Stimulated activated naive B cell treated with anti-CD40 and anti-IgM and Interleukin-4, amounts not matched to agents 10 μg/mL and 1 μg/mL and 100 μg/mL, for 72 hours (primary cell): ENCODE measurements at regions not wholly inside any gene's neighbourhood (a gene's known extent, or its start where the extent isn't known, plus 50 kb on each side); places are given as distances from the start of the nearest gene placed in this dataset.
"Not testable (repeated sequence)": the region's sequence is repeated elsewhere in the genome, so short reads cannot be mapped to it uniquely, and the experiment has no call there.

Experiments
- ATAC-seq, 2 donors: fragments of 150-1000 bp; cut with Tn5 transposase; replicated peaks; 2 replicates each; pipeline ENCODE4 v1.10.0; 2021; ENCODE audit warnings: moderate library complexity in 1 of 2
- DNase-seq: peaks from one replicate; pipeline ENCODE4 v3.0.0; 2021
- H3K27ac Mint-ChIP-seq: one replicate; pipeline ENCODE4 v1.8.0; 2022; ENCODE audit warnings: mild to moderate bottlenecking, mixed read lengths
- H3K27me3 Mint-ChIP-seq, 2 donors: one replicate each; pipeline ENCODE4 v1.8.0; 2022; ENCODE audit warnings: mixed read lengths in 2 of 2
- H3K36me3 Mint-ChIP-seq, 2 donors: one replicate each; pipeline ENCODE4 v1.8.0; 2022; ENCODE audit warnings: mixed read lengths in 2 of 2, mild to moderate bottlenecking in 1 of 2
- H3K4me1 Mint-ChIP-seq, 2 donors: one replicate each; pipeline ENCODE4 v1.8.0; 2022; ENCODE audit warnings: mixed read lengths in 2 of 2, mild to moderate bottlenecking in 1 of 2
- H3K4me3 Mint-ChIP-seq, 2 donors: one replicate each; pipeline ENCODE4 v1.8.0; 2022; ENCODE audit warnings: mild to moderate bottlenecking in 2 of 2, mixed read lengths in 2 of 2, moderate library complexity in 1 of 2
- H3K9me3 Mint-ChIP-seq, 2 donors: one replicate each; pipeline ENCODE4 v1.8.0; 2022; ENCODE audit warnings: mixed read lengths in 2 of 2, mild to moderate bottlenecking in 1 of 2

DNA sequence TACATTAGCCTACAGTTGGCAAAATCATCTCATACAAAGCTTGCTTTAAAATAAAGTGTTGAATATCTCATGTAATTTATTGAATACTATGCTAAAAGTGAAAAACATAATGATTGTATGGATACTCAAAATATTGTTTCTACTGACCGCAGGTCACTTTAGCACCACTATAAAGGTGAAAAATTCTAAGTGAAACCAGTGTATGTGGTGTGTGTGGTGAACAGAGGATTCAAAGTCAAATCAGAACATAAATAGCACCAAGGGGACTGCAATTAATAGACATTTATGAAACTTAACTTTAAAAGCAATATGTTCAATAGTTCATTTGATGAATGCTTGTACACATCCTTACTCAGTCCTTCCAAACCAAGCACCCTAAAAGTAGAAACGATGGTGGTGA, 145.8 kb downstream of the AKAIN1 start:
- ATAC-seq (no peak), DNase-seq (no peak)
- no peaks in the 10 kb centered on the region for H3K36me3 Mint-ChIP-seq
- H3K4me1 Mint-ChIP-seq: no peaks in the 10 kb centered on the region
- peaks cover 4 to 5% of the 10 kb centered on the region in 2 donors for H3K27me3 Mint-ChIP-seq
- H3K9me3 Mint-ChIP-seq: peaks cover 4 to 6% of the 10 kb centered on the region in 2 donors
- H3K27ac Mint-ChIP-seq: no peak overlapping the region
- no peak overlapping the region for H3K4me3 Mint-ChIP-seq

DNA sequence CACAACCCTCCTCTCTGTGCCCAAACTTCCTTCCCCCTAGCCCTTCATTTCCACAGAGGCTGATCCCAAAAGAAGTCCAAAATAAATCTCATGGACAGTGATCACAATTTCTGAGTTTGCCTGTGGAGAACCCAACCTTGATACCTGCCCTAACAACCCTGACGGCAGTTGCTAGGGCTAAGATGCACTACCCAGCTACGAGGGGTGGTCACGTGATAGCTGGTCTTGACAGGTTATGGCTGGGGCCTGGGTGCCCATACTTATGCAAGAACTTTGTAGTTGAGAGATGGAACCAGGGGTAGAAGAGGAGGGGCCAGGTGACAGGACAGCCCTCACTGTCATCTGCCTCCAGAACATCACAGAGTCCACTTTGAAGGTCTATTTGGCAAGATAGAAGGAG, 147.9 kb downstream of the AKAIN1 start:
- ATAC-seq (no peak), DNase-seq (no peak)
- H3K4me1 Mint-ChIP-seq: no peaks in the 10 kb centered on the region
- H3K36me3 Mint-ChIP-seq: no peaks in the 10 kb centered on the region
- H3K9me3 Mint-ChIP-seq: peaks cover 4 to 6% of the 10 kb centered on the region in 2 donors
- H3K4me3 Mint-ChIP-seq: no peak overlapping the region
- H3K27ac Mint-ChIP-seq: no peak overlapping the region
- no peaks in the 10 kb centered on the region for H3K27me3 Mint-ChIP-seq

DNA sequence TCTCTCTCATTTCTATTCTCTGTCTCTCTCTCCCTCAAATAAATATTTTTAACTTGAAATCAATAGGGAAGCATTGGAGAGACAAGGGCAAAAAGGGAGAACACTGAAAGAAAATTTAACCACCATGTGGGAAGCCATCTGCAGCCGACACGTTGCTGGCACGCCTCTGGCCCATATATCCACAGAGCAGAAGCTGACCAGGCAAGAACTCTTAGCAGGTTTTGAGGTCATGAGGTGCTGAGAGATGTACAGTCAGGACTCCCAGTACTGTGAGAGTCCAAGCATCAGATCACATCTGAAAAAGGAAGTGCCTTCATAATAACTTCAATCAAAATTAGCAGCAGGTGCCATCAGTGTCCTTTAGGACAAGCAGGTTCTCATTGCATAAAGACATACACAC, 156.6 kb downstream of the AKAIN1 start:
- Mint-ChIP-seq H3K9me3 (peaks cover 0 to 6% of the 10 kb centered on the region in 2 donors), H3K27ac (no peak overlapping the region), H3K4me1 (no peaks in the 10 kb centered on the region), H3K27me3 (no peaks in the 10 kb centered on the region), H3K4me3 (no peak overlapping the region), H3K36me3 (peaks cover 0 to 3% of the 10 kb centered on the region in 2 donors)
- DNase-seq (no peak), ATAC-seq (no peak)

DNA sequence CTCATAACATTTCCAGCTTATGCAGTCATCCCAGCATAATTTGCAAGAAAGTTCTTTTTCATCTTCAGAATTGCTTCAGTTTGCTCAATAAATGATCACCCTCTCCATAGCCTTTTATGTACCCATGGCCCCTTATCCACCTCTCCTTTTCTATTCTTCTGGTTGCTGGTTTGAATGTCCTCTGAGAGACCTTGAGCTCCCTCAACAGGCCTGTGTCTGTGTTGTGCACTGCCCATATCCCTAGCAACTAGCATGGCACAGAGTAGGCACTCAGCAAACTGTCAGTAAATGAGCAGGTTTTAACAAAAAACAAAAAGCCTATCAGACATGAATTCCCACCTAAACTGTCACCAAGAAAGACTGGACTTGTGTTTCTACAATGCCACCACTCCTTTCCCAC, 160.5 kb downstream of the AKAIN1 start:
- Mint-ChIP-seq H3K9me3 (peaks cover 9 to 11% of the 10 kb centered on the region in 2 donors), H3K4me3 (no peak overlapping the region), H3K36me3 (peaks cover 0 to 3% of the 10 kb centered on the region in 2 donors), H3K27me3 (no peaks in the 10 kb centered on the region), H3K27ac (no peak overlapping the region), H3K4me1 (no peaks in the 10 kb centered on the region)
- no peak for ATAC-seq
- no peak for DNase-seq

DNA sequence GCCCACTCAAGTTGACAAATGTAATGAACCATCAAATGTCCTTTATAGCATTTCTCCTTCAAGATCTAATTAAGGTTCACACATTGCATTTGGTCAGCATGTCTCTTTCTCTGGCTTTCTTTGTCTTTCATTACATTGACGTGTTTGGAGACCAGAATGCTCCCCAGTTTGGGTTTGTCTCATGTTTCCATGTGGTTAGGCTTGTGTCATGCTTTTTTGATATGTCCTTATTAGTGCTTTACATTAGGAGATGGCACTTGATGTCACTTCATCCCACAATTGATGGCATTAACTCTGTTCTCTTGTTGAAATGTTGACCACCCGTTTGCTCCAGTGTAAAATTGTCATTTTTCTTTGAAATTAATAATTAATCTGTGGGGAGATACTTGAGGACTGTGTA, 165.8 kb downstream of the AKAIN1 start:
- DNase-seq: no peak
- Mint-ChIP-seq H3K9me3 (peaks cover 11 to 15% of the 10 kb centered on the region in 2 donors), H3K4me3 (no peak overlapping the region), H3K36me3 (no peaks in the 10 kb centered on the region), H3K27me3 (no peaks in the 10 kb centered on the region), H3K4me1 (no peaks in the 10 kb centered on the region), H3K27ac (no peak overlapping the region)
- ATAC-seq: no peak

DNA sequence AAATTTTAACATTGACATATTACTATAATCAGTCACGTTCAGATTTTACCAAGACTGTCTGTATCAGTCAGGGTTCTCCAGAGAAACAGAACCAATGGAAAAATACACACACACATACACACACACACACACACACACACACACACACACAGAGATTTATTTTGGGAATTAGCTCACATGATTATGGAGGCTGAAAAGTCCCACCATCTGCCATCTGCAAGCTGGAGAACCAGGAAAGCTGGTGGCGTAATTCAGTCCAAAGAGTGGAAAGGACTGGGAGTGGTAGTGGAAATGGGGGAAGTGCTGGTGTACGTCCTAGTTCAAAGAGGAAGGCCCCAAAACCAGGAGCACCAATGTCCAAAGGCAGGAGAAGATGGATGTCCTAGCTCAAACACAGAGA, 166.4 kb downstream of the AKAIN1 start:
- H3K36me3 Mint-ChIP-seq: no peaks in the 10 kb centered on the region
- no peak overlapping the region for H3K4me3 Mint-ChIP-seq
- no peak for ATAC-seq
- no peak for DNase-seq
- H3K4me1 Mint-ChIP-seq: no peaks in the 10 kb centered on the region
- peaks cover 10 to 15% of the 10 kb centered on the region in 2 donors for H3K9me3 Mint-ChIP-seq
- H3K27me3 Mint-ChIP-seq: no peaks in the 10 kb centered on the region
- H3K27ac Mint-ChIP-seq: no peak overlapping the region

DNA sequence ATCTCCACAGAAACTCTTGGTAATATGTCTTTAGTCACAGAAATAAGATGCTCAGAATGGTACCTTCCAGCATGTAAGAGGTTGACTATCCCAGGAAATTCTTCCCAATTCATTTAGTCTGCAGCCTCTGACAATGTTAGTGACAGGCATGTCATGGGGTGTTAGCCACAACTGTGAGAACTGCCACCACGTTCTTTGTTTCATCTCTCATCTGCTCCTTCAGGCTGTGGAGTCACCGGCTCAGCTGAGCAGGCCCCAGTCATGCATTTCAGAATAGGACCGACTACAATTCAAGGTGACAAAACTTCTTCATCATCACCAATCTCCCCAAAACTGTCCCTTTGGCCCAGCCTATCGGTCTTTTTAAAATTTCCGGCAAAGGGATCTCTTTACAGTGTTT, 167.5 kb downstream of the AKAIN1 start:
- H3K4me3 Mint-ChIP-seq: no peak overlapping the region
- peaks cover 10 to 11% of the 10 kb centered on the region in 2 donors for H3K9me3 Mint-ChIP-seq
- no peak overlapping the region for H3K27ac Mint-ChIP-seq
- no peak for ATAC-seq
- H3K36me3 Mint-ChIP-seq: no peaks in the 10 kb centered on the region
- H3K27me3 Mint-ChIP-seq: no peaks in the 10 kb centered on the region
- no peak for DNase-seq
- H3K4me1 Mint-ChIP-seq: no peaks in the 10 kb centered on the region

DNA sequence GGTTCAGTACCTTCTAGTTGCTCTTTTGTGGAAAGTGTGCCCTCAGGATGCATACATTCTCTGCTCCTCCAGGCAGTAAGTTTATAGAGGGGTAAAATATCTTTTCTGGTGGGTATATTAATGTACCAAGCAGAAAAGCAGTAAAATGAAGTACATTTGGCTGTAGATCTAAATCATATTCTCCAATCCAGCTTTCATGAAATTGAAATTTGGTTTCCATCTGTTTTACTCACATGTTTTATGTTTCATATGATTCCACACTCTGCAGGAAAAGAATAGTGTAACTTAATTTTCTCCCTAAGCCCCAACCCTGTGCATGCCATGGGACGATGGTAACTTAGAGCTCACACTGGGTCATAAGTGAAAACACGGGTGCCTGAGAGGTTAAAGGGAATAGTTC, 172.3 kb downstream of the AKAIN1 start:
- no peaks in the 10 kb centered on the region for H3K27me3 Mint-ChIP-seq
- DNase-seq: no peak
- no peak for ATAC-seq
- no peaks in the 10 kb centered on the region for H3K4me1 Mint-ChIP-seq
- H3K9me3 Mint-ChIP-seq: peaks cover 3 to 4% of the 10 kb centered on the region in 2 donors
- H3K4me3 Mint-ChIP-seq: no peak overlapping the region
- H3K36me3 Mint-ChIP-seq: no peaks in the 10 kb centered on the region
- H3K27ac Mint-ChIP-seq: no peak overlapping the region

DNA sequence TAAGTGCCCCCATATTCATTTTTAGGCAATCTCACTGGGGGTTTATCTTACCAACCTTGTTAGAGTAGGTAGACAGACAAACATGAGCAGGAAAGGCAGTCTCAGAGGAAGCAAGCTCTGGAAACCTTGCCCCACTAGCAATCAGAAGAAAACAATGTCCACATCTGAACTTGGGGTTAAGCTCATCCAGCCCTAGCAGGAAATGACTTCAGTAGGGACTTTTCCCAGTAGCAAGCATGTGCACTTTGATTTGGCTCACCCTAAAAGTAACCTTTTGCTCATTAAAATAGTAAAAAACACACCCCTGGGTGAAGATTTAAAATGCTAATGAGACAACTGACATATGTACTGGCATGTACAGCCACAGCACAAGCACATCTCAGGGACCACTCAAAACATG, 175.5 kb downstream of the AKAIN1 start:
- DNase-seq: no peak
- no peaks in the 10 kb centered on the region for H3K36me3 Mint-ChIP-seq

DNA sequence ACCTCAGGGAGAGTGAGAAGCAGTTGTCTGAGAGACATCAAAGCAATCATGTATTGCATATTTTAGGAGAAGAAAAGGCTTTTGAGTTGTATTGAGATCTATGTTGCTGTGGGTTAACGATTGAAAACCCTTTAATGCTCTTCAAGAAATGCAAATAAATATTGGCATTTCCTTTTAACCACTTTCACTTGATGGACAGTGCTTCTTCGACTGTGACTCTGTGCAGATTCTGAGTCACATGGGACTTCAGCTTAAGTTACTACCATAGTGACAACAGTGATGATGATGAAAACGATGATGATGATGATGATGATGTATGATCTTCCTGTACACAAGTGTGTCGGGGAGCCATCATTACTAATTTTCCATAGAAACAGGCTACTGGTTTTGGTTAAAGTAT, 181.8 kb downstream of the AKAIN1 start:
- H3K9me3 Mint-ChIP-seq: peaks cover 4 to 8% of the 10 kb centered on the region in 2 donors
- no peaks in the 10 kb centered on the region for H3K27me3 Mint-ChIP-seq
- no peaks in the 10 kb centered on the region for H3K4me1 Mint-ChIP-seq
- no peak for DNase-seq
- no peaks in the 10 kb centered on the region for H3K36me3 Mint-ChIP-seq
- ATAC-seq: no peak
- H3K27ac Mint-ChIP-seq: no peak overlapping the region
- H3K4me3 Mint-ChIP-seq: no peak overlapping the region

More for the DNA sequence above, 175.5 kb downstream of the AKAIN1 start:
- no peak overlapping the region for H3K27ac Mint-ChIP-seq
- peaks cover 4 to 6% of the 10 kb centered on the region in 2 donors for H3K9me3 Mint-ChIP-seq
- no peaks in the 10 kb centered on the region for H3K4me1 Mint-ChIP-seq
- no peak overlapping the region for H3K4me3 Mint-ChIP-seq
- no peak for ATAC-seq
- H3K27me3 Mint-ChIP-seq: no peaks in the 10 kb centered on the region

DNA sequence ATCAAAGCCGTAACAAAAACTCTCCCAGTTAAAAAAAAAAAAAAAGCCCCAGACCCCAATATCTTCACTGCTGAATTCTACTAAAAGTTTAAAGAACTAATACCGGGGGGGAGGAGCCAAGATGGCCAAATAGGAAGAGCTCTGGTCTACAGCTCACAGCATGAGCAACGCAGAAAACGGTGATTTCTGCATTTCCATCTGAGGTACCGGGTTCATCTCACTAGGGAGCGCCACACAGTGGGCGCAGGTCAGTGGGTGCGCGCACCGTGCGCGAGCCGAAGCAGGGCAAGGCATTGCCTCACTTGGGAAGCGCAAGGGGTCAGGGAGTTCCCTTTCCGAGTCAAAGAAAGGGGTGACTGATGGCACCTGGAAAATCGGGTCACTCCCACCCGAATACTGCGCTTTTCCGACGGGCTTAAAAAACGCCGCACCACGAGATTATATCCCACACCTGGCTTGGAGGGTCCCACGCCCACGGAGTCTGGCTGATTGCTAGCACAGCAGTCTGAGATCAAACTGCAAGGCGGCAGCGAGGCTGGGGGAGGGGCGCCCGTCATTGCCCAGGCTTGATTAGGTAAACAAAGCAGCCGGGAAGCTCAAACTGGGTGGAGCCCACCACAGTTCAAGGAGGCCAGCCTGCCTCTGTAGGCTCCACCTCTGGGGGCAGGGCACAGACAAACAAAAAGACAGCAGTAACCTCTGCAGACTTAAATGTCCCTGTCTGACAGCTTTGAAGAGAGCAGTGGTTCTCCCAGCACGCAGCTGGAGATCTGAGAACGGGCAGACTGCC, 192.8 kb downstream of the AKAIN1 start:
- DNase-seq, H3K27ac Mint-ChIP-seq, H3K9me3 Mint-ChIP-seq, H3K36me3 Mint-ChIP-seq, H3K4me1 Mint-ChIP-seq, ATAC-seq, H3K4me3 Mint-ChIP-seq: not testable (repeated sequence)
- peaks cover 5 to 12% of the 10 kb centered on the region in 2 donors for H3K27me3 Mint-ChIP-seq

DNA sequence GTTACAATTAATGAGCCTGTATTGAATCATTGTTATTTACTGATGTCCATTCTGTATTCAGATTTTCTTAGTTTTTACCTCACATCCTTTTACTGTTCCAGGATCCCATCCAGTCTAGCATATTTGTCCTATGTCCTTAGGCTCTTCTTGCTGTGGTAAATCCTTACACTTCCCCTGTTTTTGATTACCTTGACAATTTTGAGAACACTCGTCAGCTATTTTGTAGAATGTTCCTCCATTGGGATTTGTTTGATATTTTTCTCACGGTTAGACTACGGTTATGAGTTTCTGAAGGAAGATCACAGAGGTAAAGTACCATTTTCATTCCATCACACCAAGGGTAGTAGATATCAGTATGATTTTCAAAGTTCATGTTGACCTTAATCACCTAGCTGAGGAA, 202.3 kb downstream of the AKAIN1 start:
- Mint-ChIP-seq H3K4me3 (no peak overlapping the region), H3K36me3 (no peaks in the 10 kb centered on the region), H3K27ac (no peak overlapping the region), H3K27me3 (no peaks in the 10 kb centered on the region), H3K4me1 (no peaks in the 10 kb centered on the region), H3K9me3 (peaks cover 16 to 18% of the 10 kb centered on the region in 2 donors)
- DNase-seq: no peak
- no peak for ATAC-seq

DNA sequence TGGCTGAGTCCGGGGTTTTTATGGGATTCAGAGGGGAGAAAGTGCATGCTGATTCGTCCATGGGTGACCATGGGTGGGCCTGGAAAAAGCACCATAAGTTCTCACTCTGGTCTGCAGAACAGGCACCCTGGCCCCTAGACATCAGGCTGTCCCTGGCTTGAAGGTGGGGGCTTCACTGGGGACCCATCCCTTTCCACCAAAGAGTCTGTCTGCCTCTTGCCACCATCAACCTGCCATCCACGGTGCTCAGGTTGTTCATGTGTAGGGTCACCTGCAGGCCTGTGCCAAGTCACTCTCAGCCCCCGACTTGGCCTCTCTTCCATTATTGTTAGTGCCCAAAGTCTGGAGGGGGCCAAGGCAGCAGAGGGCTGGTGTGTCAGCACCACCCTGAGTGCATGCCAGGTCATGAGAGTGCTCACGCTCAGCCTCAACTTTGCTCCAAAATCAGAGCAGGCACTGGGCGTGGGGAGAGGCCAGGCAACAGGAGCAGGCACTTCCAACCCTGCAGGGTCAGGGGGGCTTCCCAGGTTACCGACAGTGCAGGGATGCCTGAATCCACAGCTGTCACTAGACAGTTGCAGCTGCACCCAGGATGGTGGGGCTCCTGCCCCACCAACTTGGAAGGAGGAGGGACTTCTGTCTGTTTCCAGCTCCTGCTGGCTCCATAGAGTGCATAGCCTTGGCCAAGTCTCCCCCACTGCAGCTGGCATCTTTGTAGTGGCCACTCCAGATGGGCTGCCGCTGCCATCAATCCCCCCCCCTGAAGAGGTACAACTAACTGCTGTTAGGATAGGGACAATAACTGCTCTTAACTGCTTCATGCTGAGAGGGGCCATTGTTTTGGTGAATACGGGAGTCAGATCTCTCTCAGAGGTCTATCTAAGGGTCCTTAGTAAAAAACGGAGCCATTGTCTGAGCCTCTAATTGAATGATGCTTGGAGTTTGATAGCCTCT, 209.3 kb downstream of the AKAIN1 start:
- H3K4me1 Mint-ChIP-seq: no peaks in the 10 kb centered on the region
- no peak overlapping the region for H3K4me3 Mint-ChIP-seq
- ATAC-seq (no peak), DNase-seq (no peak)
- H3K27ac Mint-ChIP-seq: no peak overlapping the region
- H3K9me3 Mint-ChIP-seq: peaks cover 18 to 19% of the 10 kb centered on the region in 2 donors
- no peaks in the 10 kb centered on the region for H3K36me3 Mint-ChIP-seq
- no peaks in the 10 kb centered on the region for H3K27me3 Mint-ChIP-seq

DNA sequence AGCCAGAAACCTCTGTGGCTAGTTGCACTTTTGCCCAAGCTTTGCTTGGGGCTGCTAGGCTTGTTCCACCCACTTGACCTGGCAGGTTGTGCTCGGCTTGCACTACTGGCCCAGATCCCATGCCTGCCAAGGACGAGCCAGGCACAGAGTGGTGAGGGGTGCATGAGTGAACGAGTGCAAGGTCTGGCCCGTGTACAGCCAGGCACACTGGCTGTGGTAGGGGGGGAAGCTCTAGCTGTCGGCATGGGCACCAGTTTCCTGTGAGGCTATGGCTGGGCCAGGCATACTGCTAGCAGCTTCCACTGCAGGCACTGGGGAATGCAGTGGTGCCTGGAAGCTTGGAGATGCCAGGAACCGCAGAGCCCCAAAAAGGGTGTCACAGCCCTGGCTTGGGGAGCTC, 210.4 kb downstream of the AKAIN1 start:
- ATAC-seq (no peak), DNase-seq (no peak)
- H3K9me3 Mint-ChIP-seq: peaks cover 13 to 16% of the 10 kb centered on the region in 2 donors
- H3K4me1 Mint-ChIP-seq: no peaks in the 10 kb centered on the region
- no peak overlapping the region for H3K4me3 Mint-ChIP-seq
- no peaks in the 10 kb centered on the region for H3K36me3 Mint-ChIP-seq
- no peaks in the 10 kb centered on the region for H3K27me3 Mint-ChIP-seq
- no peak overlapping the region for H3K27ac Mint-ChIP-seq

DNA sequence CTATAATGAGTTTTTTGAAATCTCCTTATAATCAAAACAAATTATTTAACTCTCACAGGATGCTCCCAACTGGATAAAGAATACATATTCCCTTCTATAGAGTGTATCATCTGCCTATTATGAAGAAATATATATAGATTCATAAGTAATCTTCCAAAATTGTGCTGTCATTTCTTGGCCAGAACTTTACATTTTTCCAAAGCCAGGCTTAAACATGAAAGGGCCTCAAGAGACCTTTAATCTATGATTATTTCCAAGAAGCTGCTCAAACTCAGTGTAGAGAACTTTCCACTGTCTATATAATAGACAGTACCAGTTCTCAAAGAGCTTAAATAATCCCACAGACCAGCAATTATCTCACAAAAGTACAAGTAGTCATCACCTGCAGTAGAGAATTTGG, 211.0 kb downstream of the AKAIN1 start:
- H3K4me3 Mint-ChIP-seq: no peak overlapping the region
- H3K27me3 Mint-ChIP-seq: no peaks in the 10 kb centered on the region
- H3K27ac Mint-ChIP-seq: no peak overlapping the region
- H3K4me1 Mint-ChIP-seq: no peaks in the 10 kb centered on the region
- ATAC-seq (no peak), DNase-seq (no peak)
- H3K36me3 Mint-ChIP-seq: no peaks in the 10 kb centered on the region
- peaks cover 13 to 17% of the 10 kb centered on the region in 2 donors for H3K9me3 Mint-ChIP-seq
